ENCODE measurements at regions not wholly inside any gene's neighbourhood (a gene's known extent, or its start where the extent isn't known, plus 50 kb on each side); places are given as distances from the start of the nearest gene placed in this dataset.

DNA sequence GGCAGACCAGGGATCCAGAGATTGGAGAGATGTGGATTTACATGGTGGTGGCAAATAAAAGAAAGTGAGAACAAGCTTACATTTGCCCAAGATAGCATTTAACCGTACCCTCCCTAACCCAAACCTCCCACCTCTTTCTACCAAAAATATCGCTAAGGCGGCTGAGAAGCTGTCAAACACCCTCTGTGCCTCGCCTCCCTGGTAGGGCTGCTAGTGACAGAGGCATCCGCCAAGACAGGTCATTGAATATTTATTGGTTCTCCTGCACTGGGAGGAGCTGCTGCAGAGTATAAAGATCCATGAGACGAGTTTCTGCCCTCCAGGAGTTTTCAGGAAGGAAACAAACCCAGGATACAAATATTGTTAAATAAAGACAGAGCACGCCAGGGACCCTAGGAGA lies 107.3 kb upstream of the TMC3 start:
- TF ChIP-seq EZH2 (IDR thresholded peaks at IDR 0.05; ENCODE audit: borderline replicate concordance, low read depth, low read length, severe bottlenecking), result no peak
- TF ChIP-seq POLR2AphosphoS5 (IDR thresholded peaks at IDR 0.05; ENCODE audit: insufficient read depth, low read depth, low read length), result no peak
- TF ChIP-seq, protein P1, sequence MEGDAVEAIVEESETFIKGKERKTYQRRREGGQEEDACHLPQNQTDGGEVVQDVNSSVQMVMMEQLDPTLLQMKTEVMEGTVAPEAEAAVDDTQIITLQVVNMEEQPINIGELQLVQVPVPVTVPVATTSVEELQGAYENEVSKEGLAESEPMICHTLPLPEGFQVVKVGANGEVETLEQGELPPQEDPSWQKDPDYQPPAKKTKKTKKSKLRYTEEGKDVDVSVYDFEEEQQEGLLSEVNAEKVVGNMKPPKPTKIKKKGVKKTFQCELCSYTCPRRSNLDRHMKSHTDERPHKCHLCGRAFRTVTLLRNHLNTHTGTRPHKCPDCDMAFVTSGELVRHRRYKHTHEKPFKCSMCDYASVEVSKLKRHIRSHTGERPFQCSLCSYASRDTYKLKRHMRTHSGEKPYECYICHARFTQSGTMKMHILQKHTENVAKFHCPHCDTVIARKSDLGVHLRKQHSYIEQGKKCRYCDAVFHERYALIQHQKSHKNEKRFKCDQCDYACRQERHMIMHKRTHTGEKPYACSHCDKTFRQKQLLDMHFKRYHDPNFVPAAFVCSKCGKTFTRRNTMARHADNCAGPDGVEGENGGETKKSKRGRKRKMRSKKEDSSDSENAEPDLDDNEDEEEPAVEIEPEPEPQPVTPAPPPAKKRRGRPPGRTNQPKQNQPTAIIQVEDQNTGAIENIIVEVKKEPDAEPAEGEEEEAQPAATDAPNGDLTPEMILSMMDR (IDR thresholded peaks at IDR 0.05; ENCODE audit: extremely low read depth in 1 of 2, insufficient read depth in 1 of 2, low read depth in 1 of 2, low read length in 2 of 2), result no peak
- no peak for TF ChIP-seq POLR2A (IDR thresholded peaks at IDR 0.05; ENCODE audit: low read depth, low read length)
- TF ChIP-seq, protein P2, sequence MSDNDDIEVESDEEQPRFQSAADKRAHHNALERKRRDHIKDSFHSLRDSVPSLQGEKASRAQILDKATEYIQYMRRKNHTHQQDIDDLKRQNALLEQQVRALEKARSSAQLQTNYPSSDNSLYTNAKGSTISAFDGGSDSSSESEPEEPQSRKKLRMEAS (IDR thresholded peaks at IDR 0.05; ENCODE audit: insufficient read depth, insufficient read length), result no peak
- no peak for TF ChIP-seq FOS (IDR thresholded peaks at IDR 0.05; ENCODE audit: borderline replicate concordance, insufficient read depth, low read length)
- no peak for TF ChIP-seq JUN (IDR thresholded peaks at IDR 0.05; ENCODE audit: borderline replicate concordance, insufficient read depth, insufficient read length, low read depth)
- TF ChIP-seq MYC (IDR thresholded peaks at IDR 0.05; ENCODE audit: low read depth, low read length), result no peak
